WTC11 (cell line): ENCODE measurements at regions not wholly inside any gene's neighbourhood (a gene's known extent, or its start where the extent isn't known, plus 50 kb on each side); places are given as distances from the start of the nearest gene placed in this dataset.

Experiments
- ATAC-seq: fragments of 200-7000 bp; cut with Tn5 transposase; 2 replicates; pipeline ENCODE4 v1.10.0; 2021; ENCODE audit warnings: mild to moderate bottlenecking, moderate library complexity
- CTCF ChIA-PET: fragments of 300-600 bp; sonication (Branson Sonifier 250); formaldehyde crosslinking; loops from one replicate; lab custom pipeline; 2021; ENCODE audit warnings: antibody characterized with exemption; lab: Charles Lee
- POLR2A ChIA-PET: fragments of 350-600 bp; sonication (Branson Sonifier 250); formaldehyde crosslinking; loops from one replicate; lab custom pipeline; 2021; ENCODE audit warnings: antibody characterized with exemption; lab: Charles Lee
- DNase-seq: peaks from one replicate; pipeline ENCODE4 v3.0.0; 2021; ENCODE audit warnings: low spot score
- H3K27ac Mint-ChIP-seq: 2 replicates; pipeline ENCODE4 v1.8.0; 2021; ENCODE audit warnings: mixed read lengths
- H3K27me3 Mint-ChIP-seq: 2 replicates; pipeline ENCODE4 v1.8.0; 2021; ENCODE audit warnings: low read depth, mild to moderate bottlenecking, moderate library complexity, mixed read lengths
- H3K36me3 Mint-ChIP-seq: 2 replicates; pipeline ENCODE4 v1.8.0; 2021; ENCODE audit warnings: mixed read lengths
- H3K4me1 Mint-ChIP-seq: 2 replicates; pipeline ENCODE4 v1.8.0; 2022; ENCODE audit warnings: mixed read lengths
- H3K4me3 Mint-ChIP-seq: 2 replicates; pipeline ENCODE4 v1.8.0; 2021; ENCODE audit warnings: mild to moderate bottlenecking, moderate library complexity, mixed read lengths
- H3K9me3 Mint-ChIP-seq: 2 replicates; pipeline ENCODE4 v1.8.0; 2021; ENCODE audit warnings: mixed read lengths
- NFATC4 ChIP-seq: fragments of 250-450 bp; sonication (Bioruptor Pico); IDR thresholded peaks from 2 replicates; pipeline ENCODE4 v1.9.0; 2021; ENCODE audit warnings: mild to moderate bottlenecking
- NFYB ChIP-seq: sonication (generic); formaldehyde crosslinking; conservative IDR thresholded peaks from 2 replicates; pipeline ENCODE4 v1.8.0; 2022; ENCODE audit warnings: low read depth, missing genetic modification reagents
- NR1H2 ChIP-seq: sonication (generic); formaldehyde crosslinking; IDR thresholded peaks from 2 replicates; pipeline ENCODE4 v1.9.0; 2021; ENCODE audit warnings: mild to moderate bottlenecking, moderate library complexity, missing genetic modification reagents
- NR2C2 ChIP-seq: sonication (generic); formaldehyde crosslinking; IDR thresholded peaks from 2 replicates; pipeline ENCODE4 v1.8.0; 2022; ENCODE audit warnings: mild to moderate bottlenecking, missing genetic modification reagents
- NR3C1 ChIP-seq: sonication (generic); formaldehyde crosslinking; conservative IDR thresholded peaks from 2 replicates; pipeline ENCODE4 v1.8.1; 2023; ENCODE audit warnings: low read depth, mild to moderate bottlenecking, missing genetic modification reagents
- SMAD4 ChIP-seq: sonication (generic); formaldehyde crosslinking; IDR thresholded peaks from 2 replicates; pipeline ENCODE4 v1.8.0; 2022; ENCODE audit warnings: mild to moderate bottlenecking, missing genetic modification reagents
- SOX15 ChIP-seq: fragments of 250-450 bp; sonication (Bioruptor Pico); IDR thresholded peaks from 2 replicates; pipeline ENCODE4 v1.9.0; 2021; ENCODE audit warnings: mild to moderate bottlenecking
- ZNF138 ChIP-seq: sonication (generic); formaldehyde crosslinking; conservative IDR thresholded peaks from 2 replicates; pipeline ENCODE4 v1.8.1; 2022; ENCODE audit warnings: mild to moderate bottlenecking, moderate library complexity, missing genetic modification reagents
- ZNF219 ChIP-seq: sonication (generic); formaldehyde crosslinking; IDR thresholded peaks from 2 replicates; pipeline ENCODE4 v1.8.0; 2023; ENCODE audit warnings: missing genetic modification reagents, mild to moderate bottlenecking, borderline replicate concordance
- ZNF232 ChIP-seq: sonication (generic); formaldehyde crosslinking; IDR thresholded peaks from 2 replicates; pipeline ENCODE4 v1.8.0; 2022; ENCODE audit warnings: mild to moderate bottlenecking, missing genetic modification reagents
- ZNF317 ChIP-seq: sonication (generic); formaldehyde crosslinking; IDR thresholded peaks from 2 replicates; pipeline ENCODE4 v1.8.1; 2023; ENCODE audit warnings: low read depth, mild to moderate bottlenecking, moderate library complexity, missing genetic modification reagents, borderline replicate concordance
- ZNF423 ChIP-seq: fragments of 250-450 bp; sonication (Bioruptor Pico); IDR thresholded peaks from 2 replicates; pipeline ENCODE4 v2.1.2; 2022; ENCODE audit warnings: mild to moderate bottlenecking, moderate library complexity
- TF ChIP-seq, protein P1 (sequence below): fragments of 250-450 bp; sonication (Bioruptor Pico); IDR thresholded peaks from 2 replicates; pipeline ENCODE4 v1.9.0; 2021; ENCODE audit warnings: mild to moderate bottlenecking
- TF ChIP-seq, protein P2 (sequence below): sonication (generic); formaldehyde crosslinking; IDR thresholded peaks from 2 replicates; pipeline ENCODE4 v1.8.0; 2022; ENCODE audit warnings: mild to moderate bottlenecking, missing genetic modification reagents
- TF ChIP-seq, protein P3 (sequence below): sonication (generic); formaldehyde crosslinking; IDR thresholded peaks from 2 replicates; pipeline ENCODE4 v1.8.1; 2023; ENCODE audit warnings: mild to moderate bottlenecking, missing genetic modification reagents, moderate library complexity
- TF ChIP-seq, protein P4 (sequence below): sonication (generic); formaldehyde crosslinking; IDR thresholded peaks from 2 replicates; pipeline ENCODE4 v1.8.1; 2023; ENCODE audit warnings: mild to moderate bottlenecking, moderate library complexity, missing genetic modification reagents
- TF ChIP-seq, protein P5 (sequence below): sonication (generic); formaldehyde crosslinking; IDR thresholded peaks from 2 replicates; pipeline ENCODE4 v1.8.1; 2023; ENCODE audit warnings: mild to moderate bottlenecking, missing genetic modification reagents
- TF ChIP-seq, protein P6 (sequence below): sonication (generic); formaldehyde crosslinking; IDR thresholded peaks from 2 replicates; pipeline ENCODE4 v1.8.1; 2022; ENCODE audit warnings: low read depth, missing genetic modification reagents, borderline replicate concordance
- TF ChIP-seq, protein P7 (sequence below): fragments of 200-600 bp; IDR thresholded peaks from 2 replicates; pipeline ENCODE4 v1.8.0; 2022; ENCODE audit warnings: antibody characterized with exemption
- TF ChIP-seq, protein P8 (sequence below): fragments of 250-450 bp; sonication (Bioruptor Pico); IDR thresholded peaks from 2 replicates; pipeline ENCODE4 v1.9.0; 2021; ENCODE audit warnings: mild to moderate bottlenecking

DNA sequence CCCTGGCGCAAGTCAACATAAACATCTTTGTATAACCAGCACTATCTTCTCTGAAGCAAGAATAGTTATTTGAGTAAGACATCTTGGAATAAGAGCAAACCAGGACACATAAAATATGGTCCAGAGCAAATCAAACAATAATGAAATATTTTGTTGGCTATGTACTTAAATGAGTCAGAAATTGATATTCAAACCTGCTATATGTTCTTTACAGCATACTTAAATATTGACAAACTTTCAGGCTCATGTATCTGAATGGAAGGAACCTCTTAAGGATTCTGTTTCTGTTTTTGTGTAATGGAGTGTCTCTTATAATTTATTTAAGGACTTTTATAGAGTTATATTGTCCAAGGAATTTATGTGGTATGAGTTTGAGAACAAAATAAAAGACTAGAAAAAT lies 747.3 kb downstream of the EFNA5 start:
- no peaks in the 10 kb centered on the region for H3K27me3 Mint-ChIP-seq
- H3K4me3 Mint-ChIP-seq: no peak overlapping the region
- H3K27ac Mint-ChIP-seq: no peak overlapping the region
- ATAC-seq: no peak
- POLR2A ChIA-PET: no interaction called here
- TF ChIP-seq NFYB (CRISPR knock-in tag) (no peak), NR3C1 (no peak), NFATC4 (CRISPR knock-in tag) (no peak), ZNF219 (CRISPR knock-in tag) (no peak), ZNF423 (CRISPR knock-in tag) (no peak), SMAD4 (no peak), ZNF232 (CRISPR knock-in tag) (no peak), SOX15 (CRISPR knock-in tag) (no peak)
- TF ChIP-seq, protein P1, sequence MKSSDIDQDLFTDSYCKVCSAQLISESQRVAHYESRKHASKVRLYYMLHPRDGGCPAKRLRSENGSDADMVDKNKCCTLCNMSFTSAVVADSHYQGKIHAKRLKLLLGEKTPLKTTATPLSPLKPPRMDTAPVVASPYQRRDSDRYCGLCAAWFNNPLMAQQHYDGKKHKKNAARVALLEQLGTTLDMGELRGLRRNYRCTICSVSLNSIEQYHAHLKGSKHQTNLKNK (CRISPR knock-in tag): no peak
- TF ChIP-seq, protein P2, sequence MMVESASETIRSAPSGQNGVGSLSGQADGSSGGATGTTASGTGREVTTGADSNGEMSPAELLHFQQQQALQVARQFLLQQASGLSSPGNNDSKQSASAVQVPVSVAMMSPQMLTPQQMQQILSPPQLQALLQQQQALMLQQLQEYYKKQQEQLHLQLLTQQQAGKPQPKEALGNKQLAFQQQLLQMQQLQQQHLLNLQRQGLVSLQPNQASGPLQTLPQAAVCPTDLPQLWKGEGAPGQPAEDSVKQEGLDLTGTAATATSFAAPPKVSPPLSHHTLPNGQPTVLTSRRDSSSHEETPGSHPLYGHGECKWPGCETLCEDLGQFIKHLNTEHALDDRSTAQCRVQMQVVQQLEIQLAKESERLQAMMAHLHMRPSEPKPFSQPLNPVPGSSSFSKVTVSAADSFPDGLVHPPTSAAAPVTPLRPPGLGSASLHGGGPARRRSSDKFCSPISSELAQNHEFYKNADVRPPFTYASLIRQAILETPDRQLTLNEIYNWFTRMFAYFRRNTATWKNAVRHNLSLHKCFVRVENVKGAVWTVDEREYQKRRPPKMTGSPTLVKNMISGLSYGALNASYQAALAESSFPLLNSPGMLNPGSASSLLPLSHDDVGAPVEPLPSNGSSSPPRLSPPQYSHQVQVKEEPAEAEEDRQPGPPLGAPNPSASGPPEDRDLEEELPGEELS (CRISPR knock-in tag): no peak
- TF ChIP-seq, protein P3, sequence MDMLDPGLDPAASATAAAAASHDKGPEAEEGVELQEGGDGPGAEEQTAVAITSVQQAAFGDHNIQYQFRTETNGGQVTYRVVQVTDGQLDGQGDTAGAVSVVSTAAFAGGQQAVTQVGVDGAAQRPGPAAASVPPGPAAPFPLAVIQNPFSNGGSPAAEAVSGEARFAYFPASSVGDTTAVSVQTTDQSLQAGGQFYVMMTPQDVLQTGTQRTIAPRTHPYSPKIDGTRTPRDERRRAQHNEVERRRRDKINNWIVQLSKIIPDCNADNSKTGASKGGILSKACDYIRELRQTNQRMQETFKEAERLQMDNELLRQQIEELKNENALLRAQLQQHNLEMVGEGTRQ: no peak
- TF ChIP-seq, all 79 proteins: peak for 0
- peaks cover 7% of the 10 kb centered on the region for H3K36me3 Mint-ChIP-seq
- no peak for DNase-seq
- CTCF ChIA-PET: no interaction called here
- peaks cover 4% of the 10 kb centered on the region for H3K4me1 Mint-ChIP-seq
- peaks cover 11% of the 10 kb centered on the region for H3K9me3 Mint-ChIP-seq

DNA sequence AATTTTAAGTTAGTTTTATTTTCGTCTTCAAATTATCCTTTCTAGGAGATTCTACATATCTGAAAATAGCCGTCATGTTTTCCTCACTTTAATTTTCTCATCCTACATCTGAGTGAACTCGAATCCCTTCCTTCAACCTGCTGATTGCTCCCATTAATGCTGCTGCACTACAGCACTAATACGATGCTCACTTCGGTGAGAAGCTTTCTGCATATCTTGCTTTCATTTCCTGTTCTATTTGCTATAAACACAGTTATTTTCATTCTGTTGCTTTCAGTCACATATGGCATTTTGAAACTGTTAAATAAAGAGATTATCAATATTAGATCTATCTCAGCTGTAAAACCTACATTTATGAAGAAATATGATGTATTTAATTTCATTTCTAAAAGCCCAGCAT lies 749.2 kb downstream of the EFNA5 start:
- Mint-ChIP-seq H3K4me1 (no peaks in the 10 kb centered on the region), H3K4me3 (no peak overlapping the region), H3K36me3 (peaks cover 20% of the 10 kb centered on the region), H3K27me3 (no peaks in the 10 kb centered on the region; the same call in 1 of the 2 replicates), H3K27ac (no peak overlapping the region), H3K9me3 (peaks cover 23% of the 10 kb centered on the region)
- POLR2A ChIA-PET: no interaction called here
- ATAC-seq (no peak), DNase-seq (no peak)
- CTCF ChIA-PET: no interaction called here
- TF ChIP-seq, protein P2 (CRISPR knock-in tag): no peak
- TF ChIP-seq, protein P4, sequence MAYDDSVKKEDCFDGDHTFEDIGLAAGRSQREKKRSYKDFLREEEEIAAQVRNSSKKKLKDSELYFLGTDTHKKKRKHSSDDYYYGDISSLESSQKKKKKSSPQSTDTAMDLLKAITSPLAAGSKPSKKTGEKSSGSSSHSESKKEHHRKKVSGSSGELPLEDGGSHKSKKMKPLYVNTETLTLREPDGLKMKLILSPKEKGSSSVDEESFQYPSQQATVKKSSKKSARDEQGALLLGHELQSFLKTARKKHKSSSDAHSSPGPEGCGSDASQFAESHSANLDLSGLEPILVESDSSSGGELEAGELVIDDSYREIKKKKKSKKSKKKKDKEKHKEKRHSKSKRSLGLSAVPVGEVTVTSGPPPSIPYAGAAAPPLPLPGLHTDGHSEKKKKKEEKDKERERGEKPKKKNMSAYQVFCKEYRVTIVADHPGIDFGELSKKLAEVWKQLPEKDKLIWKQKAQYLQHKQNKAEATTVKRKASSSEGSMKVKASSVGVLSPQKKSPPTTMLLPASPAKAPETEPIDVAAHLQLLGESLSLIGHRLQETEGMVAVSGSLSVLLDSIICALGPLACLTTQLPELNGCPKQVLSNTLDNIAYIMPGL (CRISPR knock-in tag): no peak
- TF ChIP-seq NR2C2 (CRISPR knock-in tag) (no peak), SOX15 (CRISPR knock-in tag) (no peak), NR1H2 (CRISPR knock-in tag) (no peak), ZNF317 (CRISPR knock-in tag) (no peak), ZNF138 (CRISPR knock-in tag) (no peak)
- TF ChIP-seq, protein P5, sequence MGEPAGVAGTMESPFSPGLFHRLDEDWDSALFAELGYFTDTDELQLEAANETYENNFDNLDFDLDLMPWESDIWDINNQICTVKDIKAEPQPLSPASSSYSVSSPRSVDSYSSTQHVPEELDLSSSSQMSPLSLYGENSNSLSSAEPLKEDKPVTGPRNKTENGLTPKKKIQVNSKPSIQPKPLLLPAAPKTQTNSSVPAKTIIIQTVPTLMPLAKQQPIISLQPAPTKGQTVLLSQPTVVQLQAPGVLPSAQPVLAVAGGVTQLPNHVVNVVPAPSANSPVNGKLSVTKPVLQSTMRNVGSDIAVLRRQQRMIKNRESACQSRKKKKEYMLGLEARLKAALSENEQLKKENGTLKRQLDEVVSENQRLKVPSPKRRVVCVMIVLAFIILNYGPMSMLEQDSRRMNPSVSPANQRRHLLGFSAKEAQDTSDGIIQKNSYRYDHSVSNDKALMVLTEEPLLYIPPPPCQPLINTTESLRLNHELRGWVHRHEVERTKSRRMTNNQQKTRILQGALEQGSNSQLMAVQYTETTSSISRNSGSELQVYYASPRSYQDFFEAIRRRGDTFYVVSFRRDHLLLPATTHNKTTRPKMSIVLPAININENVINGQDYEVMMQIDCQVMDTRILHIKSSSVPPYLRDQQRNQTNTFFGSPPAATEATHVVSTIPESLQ (CRISPR knock-in tag): no peak
- TF ChIP-seq, protein P6, sequence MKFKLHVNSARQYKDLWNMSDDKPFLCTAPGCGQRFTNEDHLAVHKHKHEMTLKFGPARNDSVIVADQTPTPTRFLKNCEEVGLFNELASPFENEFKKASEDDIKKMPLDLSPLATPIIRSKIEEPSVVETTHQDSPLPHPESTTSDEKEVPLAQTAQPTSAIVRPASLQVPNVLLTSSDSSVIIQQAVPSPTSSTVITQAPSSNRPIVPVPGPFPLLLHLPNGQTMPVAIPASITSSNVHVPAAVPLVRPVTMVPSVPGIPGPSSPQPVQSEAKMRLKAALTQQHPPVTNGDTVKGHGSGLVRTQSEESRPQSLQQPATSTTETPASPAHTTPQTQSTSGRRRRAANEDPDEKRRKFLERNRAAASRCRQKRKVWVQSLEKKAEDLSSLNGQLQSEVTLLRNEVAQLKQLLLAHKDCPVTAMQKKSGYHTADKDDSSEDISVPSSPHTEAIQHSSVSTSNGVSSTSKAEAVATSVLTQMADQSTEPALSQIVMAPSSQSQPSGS (CRISPR knock-in tag): no peak
- TF ChIP-seq, protein P7, sequence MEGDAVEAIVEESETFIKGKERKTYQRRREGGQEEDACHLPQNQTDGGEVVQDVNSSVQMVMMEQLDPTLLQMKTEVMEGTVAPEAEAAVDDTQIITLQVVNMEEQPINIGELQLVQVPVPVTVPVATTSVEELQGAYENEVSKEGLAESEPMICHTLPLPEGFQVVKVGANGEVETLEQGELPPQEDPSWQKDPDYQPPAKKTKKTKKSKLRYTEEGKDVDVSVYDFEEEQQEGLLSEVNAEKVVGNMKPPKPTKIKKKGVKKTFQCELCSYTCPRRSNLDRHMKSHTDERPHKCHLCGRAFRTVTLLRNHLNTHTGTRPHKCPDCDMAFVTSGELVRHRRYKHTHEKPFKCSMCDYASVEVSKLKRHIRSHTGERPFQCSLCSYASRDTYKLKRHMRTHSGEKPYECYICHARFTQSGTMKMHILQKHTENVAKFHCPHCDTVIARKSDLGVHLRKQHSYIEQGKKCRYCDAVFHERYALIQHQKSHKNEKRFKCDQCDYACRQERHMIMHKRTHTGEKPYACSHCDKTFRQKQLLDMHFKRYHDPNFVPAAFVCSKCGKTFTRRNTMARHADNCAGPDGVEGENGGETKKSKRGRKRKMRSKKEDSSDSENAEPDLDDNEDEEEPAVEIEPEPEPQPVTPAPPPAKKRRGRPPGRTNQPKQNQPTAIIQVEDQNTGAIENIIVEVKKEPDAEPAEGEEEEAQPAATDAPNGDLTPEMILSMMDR: no peak
- TF ChIP-seq, protein P8, sequence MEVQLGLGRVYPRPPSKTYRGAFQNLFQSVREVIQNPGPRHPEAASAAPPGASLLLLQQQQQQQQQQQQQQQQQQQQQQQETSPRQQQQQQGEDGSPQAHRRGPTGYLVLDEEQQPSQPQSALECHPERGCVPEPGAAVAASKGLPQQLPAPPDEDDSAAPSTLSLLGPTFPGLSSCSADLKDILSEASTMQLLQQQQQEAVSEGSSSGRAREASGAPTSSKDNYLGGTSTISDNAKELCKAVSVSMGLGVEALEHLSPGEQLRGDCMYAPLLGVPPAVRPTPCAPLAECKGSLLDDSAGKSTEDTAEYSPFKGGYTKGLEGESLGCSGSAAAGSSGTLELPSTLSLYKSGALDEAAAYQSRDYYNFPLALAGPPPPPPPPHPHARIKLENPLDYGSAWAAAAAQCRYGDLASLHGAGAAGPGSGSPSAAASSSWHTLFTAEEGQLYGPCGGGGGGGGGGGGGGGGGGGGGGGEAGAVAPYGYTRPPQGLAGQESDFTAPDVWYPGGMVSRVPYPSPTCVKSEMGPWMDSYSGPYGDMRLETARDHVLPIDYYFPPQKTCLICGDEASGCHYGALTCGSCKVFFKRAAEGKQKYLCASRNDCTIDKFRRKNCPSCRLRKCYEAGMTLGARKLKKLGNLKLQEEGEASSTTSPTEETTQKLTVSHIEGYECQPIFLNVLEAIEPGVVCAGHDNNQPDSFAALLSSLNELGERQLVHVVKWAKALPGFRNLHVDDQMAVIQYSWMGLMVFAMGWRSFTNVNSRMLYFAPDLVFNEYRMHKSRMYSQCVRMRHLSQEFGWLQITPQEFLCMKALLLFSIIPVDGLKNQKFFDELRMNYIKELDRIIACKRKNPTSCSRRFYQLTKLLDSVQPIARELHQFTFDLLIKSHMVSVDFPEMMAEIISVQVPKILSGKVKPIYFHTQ (CRISPR knock-in tag): no peak
